ENCODE measurements at regions not wholly inside any gene's neighbourhood (a gene's known extent, or its start where the extent isn't known, plus 50 kb on each side); places are given as distances from the start of the nearest gene placed in this dataset.

DNA sequence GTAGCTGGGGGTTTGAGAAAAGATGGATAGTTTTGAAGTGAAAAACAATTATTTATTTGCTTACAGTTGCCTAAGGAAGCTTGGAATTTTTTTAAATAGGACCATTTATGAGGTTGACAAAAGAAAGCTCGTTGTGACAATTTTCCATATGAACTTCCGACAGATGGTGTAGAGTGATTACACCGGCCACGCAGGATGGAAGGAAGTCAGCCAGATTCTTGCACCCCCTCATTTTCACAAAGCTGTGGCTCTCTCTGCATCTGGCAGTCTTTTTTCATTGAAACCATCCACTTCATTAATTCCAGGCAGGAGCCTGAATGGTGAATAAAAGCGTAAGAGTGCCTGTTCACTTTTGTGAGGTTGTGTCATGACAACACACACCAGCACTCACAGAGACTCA, 1284.1 kb downstream of the AACS start:
- no peak for TF ChIP-seq POLR2A (IDR thresholded peaks at IDR 0.05)
- TF ChIP-seq, protein P1, sequence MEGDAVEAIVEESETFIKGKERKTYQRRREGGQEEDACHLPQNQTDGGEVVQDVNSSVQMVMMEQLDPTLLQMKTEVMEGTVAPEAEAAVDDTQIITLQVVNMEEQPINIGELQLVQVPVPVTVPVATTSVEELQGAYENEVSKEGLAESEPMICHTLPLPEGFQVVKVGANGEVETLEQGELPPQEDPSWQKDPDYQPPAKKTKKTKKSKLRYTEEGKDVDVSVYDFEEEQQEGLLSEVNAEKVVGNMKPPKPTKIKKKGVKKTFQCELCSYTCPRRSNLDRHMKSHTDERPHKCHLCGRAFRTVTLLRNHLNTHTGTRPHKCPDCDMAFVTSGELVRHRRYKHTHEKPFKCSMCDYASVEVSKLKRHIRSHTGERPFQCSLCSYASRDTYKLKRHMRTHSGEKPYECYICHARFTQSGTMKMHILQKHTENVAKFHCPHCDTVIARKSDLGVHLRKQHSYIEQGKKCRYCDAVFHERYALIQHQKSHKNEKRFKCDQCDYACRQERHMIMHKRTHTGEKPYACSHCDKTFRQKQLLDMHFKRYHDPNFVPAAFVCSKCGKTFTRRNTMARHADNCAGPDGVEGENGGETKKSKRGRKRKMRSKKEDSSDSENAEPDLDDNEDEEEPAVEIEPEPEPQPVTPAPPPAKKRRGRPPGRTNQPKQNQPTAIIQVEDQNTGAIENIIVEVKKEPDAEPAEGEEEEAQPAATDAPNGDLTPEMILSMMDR (IDR thresholded peaks at IDR 0.05): no peak
